ENCODE measurements at regions not wholly inside any gene's neighbourhood (a gene's known extent, or its start where the extent isn't known, plus 50 kb on each side); places are given as distances from the start of the nearest gene placed in this dataset.
A peak's percentile ranks its signal among the peaks of the same experiment; 100 is the strongest.

DNA sequence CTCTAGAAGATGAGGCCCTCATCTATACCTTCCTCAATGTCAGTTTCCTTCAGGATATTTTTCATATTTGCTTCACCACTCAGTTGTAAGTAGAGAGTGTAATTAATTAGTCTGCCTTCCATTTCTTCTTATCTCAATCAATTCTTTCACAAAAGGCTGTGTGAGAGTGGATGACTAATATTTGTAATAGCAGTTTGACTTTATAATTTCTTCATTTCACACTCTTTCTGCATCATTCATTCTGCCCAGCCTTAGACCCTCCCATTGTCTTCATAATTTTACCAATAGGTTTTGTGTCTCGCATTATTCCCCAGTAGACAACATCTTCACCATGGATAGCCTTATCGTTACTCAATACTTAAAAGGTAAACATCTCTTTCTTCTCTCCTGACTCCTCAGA lies 1239.3 kb upstream of the MAP3K7 start:
- Histone ChIP-seq H3K4me3 (ENCODE audit: low read length) (no peak overlapping the region), H3K9ac (ENCODE audit: low read length) (no peak overlapping the region), H3K4me2 (ENCODE audit: low read length) (peak overlapping the region; percentile 38; the same call in 1 of the 2 replicates), H3K4me1 (ENCODE audit: low read length) (peaks cover 18% of the 10 kb centered on the region), H3K27ac (ENCODE audit: low read length) (no peak overlapping the region), H3K36me3 (replicated peaks; ENCODE audit: low read depth, low read length) (no peaks in the 10 kb centered on the region), H4K20me1 (ENCODE audit: insufficient read depth, low read length) (no peaks in the 10 kb centered on the region), H3K79me2 (ENCODE audit: low read length) (no peaks in the 10 kb centered on the region), H3K9me3 (ENCODE audit: insufficient read depth, low read length) (no peaks in the 10 kb centered on the region), H2AFZ (ENCODE audit: low read depth, low read length) (no peak overlapping the region), H3K27me3 (ENCODE audit: low read depth, low read length) (no peaks in the 10 kb centered on the region)
- TF ChIP-seq, protein P1, sequence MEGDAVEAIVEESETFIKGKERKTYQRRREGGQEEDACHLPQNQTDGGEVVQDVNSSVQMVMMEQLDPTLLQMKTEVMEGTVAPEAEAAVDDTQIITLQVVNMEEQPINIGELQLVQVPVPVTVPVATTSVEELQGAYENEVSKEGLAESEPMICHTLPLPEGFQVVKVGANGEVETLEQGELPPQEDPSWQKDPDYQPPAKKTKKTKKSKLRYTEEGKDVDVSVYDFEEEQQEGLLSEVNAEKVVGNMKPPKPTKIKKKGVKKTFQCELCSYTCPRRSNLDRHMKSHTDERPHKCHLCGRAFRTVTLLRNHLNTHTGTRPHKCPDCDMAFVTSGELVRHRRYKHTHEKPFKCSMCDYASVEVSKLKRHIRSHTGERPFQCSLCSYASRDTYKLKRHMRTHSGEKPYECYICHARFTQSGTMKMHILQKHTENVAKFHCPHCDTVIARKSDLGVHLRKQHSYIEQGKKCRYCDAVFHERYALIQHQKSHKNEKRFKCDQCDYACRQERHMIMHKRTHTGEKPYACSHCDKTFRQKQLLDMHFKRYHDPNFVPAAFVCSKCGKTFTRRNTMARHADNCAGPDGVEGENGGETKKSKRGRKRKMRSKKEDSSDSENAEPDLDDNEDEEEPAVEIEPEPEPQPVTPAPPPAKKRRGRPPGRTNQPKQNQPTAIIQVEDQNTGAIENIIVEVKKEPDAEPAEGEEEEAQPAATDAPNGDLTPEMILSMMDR (IDR thresholded peaks at IDR 0.05; ENCODE audit: low read depth, low read length): no peak
- TF ChIP-seq EZH2phosphoT487 (IDR thresholded peaks at IDR 0.05; ENCODE audit: low read depth): no peak

DNA sequence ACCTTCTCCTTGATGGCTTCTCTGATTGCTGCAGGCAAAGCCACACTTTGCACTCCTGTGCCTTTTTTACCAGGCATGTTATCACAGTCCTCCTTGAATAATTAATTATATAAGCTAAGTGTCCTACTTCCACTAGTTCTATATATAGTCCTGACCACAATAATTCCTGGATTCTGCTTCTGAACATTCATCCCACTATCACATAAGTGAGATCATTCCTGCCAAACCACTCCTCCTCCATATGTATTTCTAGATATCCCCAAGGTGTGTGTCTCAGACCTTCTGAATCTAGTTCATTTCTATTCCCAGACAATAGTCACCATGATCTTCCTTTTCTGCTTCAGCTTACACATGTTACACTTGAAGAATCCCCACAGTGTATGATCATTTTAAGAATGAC lies 1237.5 kb upstream of the MAP3K7 start:
- Histone ChIP-seq H3K79me2 (ENCODE audit: low read length) (no peaks in the 10 kb centered on the region), H3K4me2 (ENCODE audit: low read length) (no peak overlapping the region), H4K20me1 (ENCODE audit: insufficient read depth, low read length) (no peaks in the 10 kb centered on the region), H3K27me3 (ENCODE audit: low read depth, low read length) (no peaks in the 10 kb centered on the region), H3K9me3 (ENCODE audit: insufficient read depth, low read length) (no peaks in the 10 kb centered on the region), H3K27ac (ENCODE audit: low read length) (no peak overlapping the region), H2AFZ (ENCODE audit: low read depth, low read length) (no peak overlapping the region), H3K9ac (ENCODE audit: low read length) (no peak overlapping the region), H3K36me3 (replicated peaks; ENCODE audit: low read depth, low read length) (no peaks in the 10 kb centered on the region), H3K4me1 (ENCODE audit: low read length) (peaks cover 18% of the 10 kb centered on the region), H3K4me3 (ENCODE audit: low read length) (no peak overlapping the region)
- TF ChIP-seq EZH2phosphoT487 (IDR thresholded peaks at IDR 0.05; ENCODE audit: low read depth): no peak
- TF ChIP-seq, protein P1 (IDR thresholded peaks at IDR 0.05; ENCODE audit: low read depth, low read length): no peak

- H3K9me3 ChIP-seq (ENCODE audit: insufficient read depth, low read length): no peaks in the 10 kb centered on the region
- no peaks in the 10 kb centered on the region for H4K20me1 ChIP-seq (ENCODE audit: insufficient read depth, low read length)
- no peak overlapping the region for H3K27ac ChIP-seq (ENCODE audit: low read length)
- no peaks in the 10 kb centered on the region for H3K79me2 ChIP-seq (ENCODE audit: low read length)
- no peaks in the 10 kb centered on the region for H3K36me3 ChIP-seq (replicated peaks; ENCODE audit: low read depth, low read length)
- no peak for TF ChIP-seq EZH2phosphoT487 (IDR thresholded peaks at IDR 0.05; ENCODE audit: low read depth)
- TF ChIP-seq, protein P1 (IDR thresholded peaks at IDR 0.05; ENCODE audit: low read depth, low read length): no peak
- no peak overlapping the region for H3K9ac ChIP-seq (ENCODE audit: low read length)
- no peak overlapping the region for H3K4me2 ChIP-seq (ENCODE audit: low read length)
- H3K27me3 ChIP-seq (ENCODE audit: low read depth, low read length): no peaks in the 10 kb centered on the region
- H3K4me3 ChIP-seq (ENCODE audit: low read length): no peak overlapping the region
- no peak overlapping the region for H2AFZ ChIP-seq (ENCODE audit: low read depth, low read length)
- H3K4me1 ChIP-seq (ENCODE audit: low read length): peaks cover 18% of the 10 kb centered on the region
Measured at GRCh38 chr6:91822581-91822980, 1235.7 kb upstream of the MAP3K7 start.

GRCh38 chr6:91816335-91816734 lies 1229.5 kb upstream of the MAP3K7 start:
- no peaks in the 10 kb centered on the region for H4K20me1 ChIP-seq (ENCODE audit: insufficient read depth, low read length)
- no peak overlapping the region for H3K27ac ChIP-seq (ENCODE audit: low read length)
- no peak overlapping the region for H2AFZ ChIP-seq (ENCODE audit: low read depth, low read length)
- H3K27me3 ChIP-seq (ENCODE audit: low read depth, low read length): no peaks in the 10 kb centered on the region
- H3K4me3 ChIP-seq (ENCODE audit: low read length): no peak overlapping the region
- no peak overlapping the region for H3K4me2 ChIP-seq (ENCODE audit: low read length)
- no peaks in the 10 kb centered on the region for H3K79me2 ChIP-seq (ENCODE audit: low read length)
- no peaks in the 10 kb centered on the region for H3K4me1 ChIP-seq (ENCODE audit: low read length)
- TF ChIP-seq EZH2phosphoT487 (IDR thresholded peaks at IDR 0.05; ENCODE audit: low read depth): no peak
- TF ChIP-seq, protein P1 (IDR thresholded peaks at IDR 0.05; ENCODE audit: low read depth, low read length): no peak
- no peaks in the 10 kb centered on the region for H3K36me3 ChIP-seq (replicated peaks; ENCODE audit: low read depth, low read length)
- H3K9ac ChIP-seq (ENCODE audit: low read length): no peak overlapping the region
- no peaks in the 10 kb centered on the region for H3K9me3 ChIP-seq (ENCODE audit: insufficient read depth, low read length)

Measured in OCI-LY3 (cell line).